ENCODE measurements at regions not wholly inside any gene's neighbourhood (a gene's known extent, or its start where the extent isn't known, plus 50 kb on each side); places are given as distances from the start of the nearest gene placed in this dataset.

DNA sequence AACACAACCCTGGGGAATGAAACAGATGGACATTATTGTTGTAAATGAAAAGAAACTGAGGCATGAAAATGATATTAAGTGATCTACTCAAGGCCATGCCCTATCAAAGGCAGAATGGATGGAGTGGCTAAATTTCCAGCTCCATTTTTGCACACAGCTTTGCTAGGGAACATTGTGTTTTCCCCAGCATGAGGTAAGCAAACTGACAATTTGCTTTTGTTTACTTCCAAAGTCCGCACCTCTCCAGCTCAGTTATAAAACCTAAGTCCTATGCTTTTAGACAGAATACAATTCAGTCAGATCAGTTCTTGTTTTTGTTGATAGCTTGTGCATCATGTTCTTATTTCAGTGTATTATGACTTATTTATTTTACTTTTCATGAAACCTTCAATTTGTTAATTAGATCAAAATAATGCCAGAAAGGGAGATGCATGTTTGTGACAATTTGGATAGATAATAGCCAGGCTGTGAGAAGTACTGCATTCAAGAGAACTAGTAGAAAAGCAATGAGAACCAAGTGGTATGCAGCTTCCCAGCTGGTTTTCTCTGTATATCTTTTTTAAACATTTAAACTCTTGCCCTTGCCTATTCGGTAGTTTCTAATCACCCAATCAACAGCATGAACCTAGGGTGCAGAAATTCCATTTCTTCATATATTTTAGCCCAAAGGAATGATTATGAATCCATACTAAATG is 380.8 kb downstream of the SPATA31D1 start:
- TF ChIP-seq POLR2A (IDR thresholded peaks at IDR 0.05; ENCODE audit: low read depth, low read length) (no peak), TAF1 (IDR thresholded peaks at IDR 0.05; ENCODE audit: low read depth, low read length) (no peak), POLR2AphosphoS5 (IDR thresholded peaks at IDR 0.05; ENCODE audit: low read depth, low read length) (no peak), POU2F2 (IDR thresholded peaks at IDR 0.05; ENCODE audit: low read depth, low read length) (no peak), PAX5 (IDR thresholded peaks at IDR 0.05; ENCODE audit: insufficient read depth, low read length, severe bottlenecking) (no peak), SPI1 (IDR thresholded peaks at IDR 0.05; ENCODE audit: low read depth, low read length) (no peak)

Measured in GM12891 (cell line).